Activated T-cell treated with anti-CD3 and anti-CD28 coated beads for 48 hours (primary cell): ENCODE measurements at regions not wholly inside any gene's neighbourhood (a gene's known extent, or its start where the extent isn't known, plus 50 kb on each side); places are given as distances from the start of the nearest gene placed in this dataset.
"Not testable (repeated sequence)": the region's sequence is repeated elsewhere in the genome, so short reads cannot be mapped to it uniquely, and the experiment has no call there.

Experiments used
- DNase-seq: peaks from one replicate; pipeline ENCODE4 v3.0.0-alpha.2; 2020; ENCODE audit warnings: low read depth

GRCh38 chr7:68243128-68243527 lies 1246.5 kb downstream of the TYW1 start:
- DNase-seq = no peak

GRCh38 chr7:68244389-68244788 lies 1247.8 kb downstream of the TYW1 start:
- no peak for DNase-seq

- no peak for DNase-seq
These were observed 1249.1 kb downstream of the TYW1 start for GRCh38 chr7:68245688-68246087.

- DNase-seq = no peak
These were observed 1249.6 kb downstream of the TYW1 start for GRCh38 chr7:68246189-68246633.

DNA sequence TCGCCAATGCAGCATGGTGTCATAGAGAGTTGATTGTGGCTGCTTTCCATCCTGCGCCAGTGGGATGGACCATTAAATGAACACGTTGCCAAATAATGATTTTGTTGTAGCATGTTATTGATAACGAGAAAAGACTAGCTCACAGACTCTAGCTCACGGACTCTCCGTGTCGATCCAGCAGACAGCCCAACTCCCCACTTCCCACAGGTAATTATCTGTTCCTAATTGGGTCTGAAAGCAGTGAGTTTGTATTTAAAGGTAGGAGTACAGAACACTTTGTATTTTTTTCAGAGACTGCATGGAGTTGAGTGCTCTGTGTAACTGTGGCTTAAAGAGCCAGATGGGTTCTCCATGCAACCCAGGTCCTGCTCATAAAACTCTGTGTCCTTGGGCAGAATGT lies 1250.5 kb downstream of the TYW1 start:
- DNase-seq = no peak

GRCh38 chr7:68247571-68247970 lies 1250.9 kb downstream of the TYW1 start:
- no peak for DNase-seq

DNA sequence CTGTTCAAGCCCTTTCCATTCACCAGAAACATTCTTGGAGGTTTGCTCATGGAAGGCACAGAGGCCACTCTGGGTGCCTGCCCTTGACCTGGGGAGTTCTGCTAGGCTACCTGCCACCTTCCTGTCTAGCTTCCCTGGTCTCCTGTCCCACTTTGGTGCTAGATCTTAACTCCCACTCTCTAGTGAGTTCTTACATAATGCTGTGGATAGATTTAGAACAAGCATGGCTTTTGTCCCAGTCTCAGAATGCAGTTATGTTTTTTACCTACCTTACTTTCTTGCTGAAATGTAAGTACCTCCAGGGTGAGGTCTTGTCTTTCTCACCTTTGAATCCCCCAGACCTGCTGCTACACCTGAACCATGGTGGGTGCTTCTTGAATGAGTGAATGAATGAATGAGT lies 1252.3 kb downstream of the TYW1 start:
- no peak for DNase-seq

- DNase-seq = no peak
These were observed 1253.0 kb downstream of the TYW1 start for GRCh38 chr7:68249611-68250010.

DNA sequence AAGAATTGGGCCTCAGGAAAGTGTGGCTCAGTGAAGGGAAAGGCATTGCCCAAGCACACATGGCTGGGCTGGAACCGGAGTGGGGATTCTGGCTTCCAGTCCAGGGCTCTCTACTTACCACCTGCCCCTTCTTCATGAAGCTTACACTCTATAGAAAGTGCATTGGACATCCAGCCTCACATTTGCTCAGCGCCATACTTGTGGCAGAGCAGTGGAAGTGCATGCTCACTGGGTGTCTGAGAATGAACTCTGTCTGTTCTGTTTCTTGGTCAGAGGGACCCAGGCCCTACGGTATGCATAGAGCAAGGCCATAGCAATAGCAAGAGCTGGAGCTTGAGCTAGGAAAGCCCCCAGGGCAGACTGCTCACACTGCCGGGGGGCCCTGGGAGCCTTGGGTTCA lies 1253.5 kb downstream of the TYW1 start:
- no peak for DNase-seq

GRCh38 chr7:68254815-68255214 lies 1258.2 kb downstream of the TYW1 start:
- DNase-seq = not testable (repeated sequence)

DNA sequence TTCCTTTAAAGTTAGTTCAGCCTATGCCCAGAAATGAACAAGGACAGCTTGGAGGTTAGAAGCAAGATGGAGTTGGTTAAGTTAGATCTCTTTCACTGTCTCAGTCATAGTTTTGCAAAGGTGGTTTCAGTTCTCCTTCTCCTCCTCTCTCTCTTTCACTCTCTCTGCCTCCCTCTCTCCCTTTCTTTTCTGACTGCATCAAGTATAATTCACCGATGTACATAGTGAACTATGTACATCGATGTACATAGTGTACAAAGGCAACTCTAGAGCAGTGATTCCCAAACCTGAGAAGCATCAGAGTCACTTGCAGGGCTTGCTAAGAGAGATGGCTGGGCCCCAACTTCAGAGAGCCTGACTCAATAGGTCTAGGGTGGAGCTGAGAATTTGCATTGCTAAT lies 1259.7 kb downstream of the TYW1 start:
- no peak for DNase-seq

GRCh38 chr7:68258609-68259008 lies 1262.0 kb downstream of the TYW1 start:
- DNase-seq = no peak

DNA sequence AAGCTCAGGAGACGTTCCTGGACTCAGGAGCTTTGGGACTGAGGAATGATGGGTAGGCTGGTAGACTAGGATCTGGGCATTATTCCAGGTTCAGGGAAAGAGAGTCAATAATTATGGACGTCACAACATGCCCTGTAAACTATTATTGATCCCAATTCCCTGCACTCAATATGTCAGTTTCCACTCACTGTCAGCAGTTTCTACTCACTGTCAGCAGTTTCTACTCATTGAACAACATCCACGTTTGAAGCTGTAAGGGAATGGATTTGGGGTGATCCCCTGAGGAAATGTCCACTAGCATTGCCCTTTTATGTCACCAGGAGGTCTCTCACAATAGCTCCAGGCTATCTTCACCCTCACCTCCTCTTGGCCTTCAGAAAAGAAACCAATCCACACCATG lies 1268.6 kb downstream of the TYW1 start:
- DNase-seq = no peak

DNA sequence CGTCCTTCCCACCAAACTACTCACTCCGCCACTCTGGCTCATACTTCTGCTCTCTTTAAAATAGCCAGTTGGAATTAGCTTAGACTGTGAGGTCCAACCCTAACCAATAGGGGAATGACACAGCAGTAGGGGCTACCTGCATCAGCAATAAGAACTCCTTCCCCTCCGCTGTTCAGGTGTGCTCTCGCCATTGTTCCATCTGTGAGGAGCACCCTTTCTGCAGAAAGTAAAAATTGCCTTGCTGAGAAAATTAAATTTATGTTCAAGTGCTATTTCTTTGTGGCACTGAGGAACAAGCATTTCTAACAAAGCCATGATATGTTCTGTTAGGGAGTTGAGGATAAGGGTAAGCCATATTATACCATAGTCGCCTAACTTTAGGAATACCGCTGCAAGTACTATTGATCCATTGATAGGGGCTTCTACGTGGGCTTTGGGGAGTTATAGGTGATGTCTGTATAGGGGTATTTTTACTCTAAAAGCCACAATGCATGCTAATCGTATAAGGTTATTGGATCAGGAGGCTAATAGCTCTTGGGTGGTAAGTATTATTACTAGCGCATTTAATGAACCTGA lies 1269.5 kb downstream of the TYW1 start:
- no peak for DNase-seq

- DNase-seq = no peak
These were observed 1270.9 kb downstream of the TYW1 start for GRCh38 chr7:68267486-68267885.

- no peak for DNase-seq
These were observed 1272.8 kb downstream of the TYW1 start for GRCh38 chr7:68269405-68269804.

- DNase-seq = no peak
These were observed 1275.9 kb downstream of the TYW1 start for GRCh38 chr7:68272507-68272906.

DNA sequence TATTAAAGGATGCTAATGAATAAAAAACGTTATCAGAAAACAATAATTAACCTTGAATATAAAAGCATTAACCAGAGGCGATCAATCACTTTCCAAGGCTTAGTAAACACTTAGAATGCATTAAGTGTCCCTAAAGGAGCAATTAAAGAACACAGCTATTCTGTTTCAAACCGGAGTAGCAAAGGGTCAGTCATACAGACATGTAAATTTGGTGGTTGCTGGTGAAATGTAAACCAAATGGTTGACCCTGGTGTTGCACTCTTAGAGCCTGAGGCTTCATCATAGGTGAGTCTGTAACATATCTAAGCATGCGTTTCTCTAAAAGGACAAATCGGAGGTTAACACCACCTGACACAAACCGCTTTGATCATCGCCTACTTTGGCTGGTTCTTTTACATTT lies 1280.1 kb downstream of the TYW1 start:
- DNase-seq = no peak

GRCh38 chr7:68279827-68280400 lies 1283.3 kb downstream of the TYW1 start:
- DNase-seq = no peak

- DNase-seq = no peak
These were observed 1284.3 kb downstream of the TYW1 start for GRCh38 chr7:68280931-68281330.

- DNase-seq = no peak
These were observed 1291.5 kb downstream of the TYW1 start for GRCh38 chr7:68288144-68288593.

GRCh38 chr7:68291710-68292109 lies 1295.1 kb downstream of the TYW1 start:
- DNase-seq = no peak

DNA sequence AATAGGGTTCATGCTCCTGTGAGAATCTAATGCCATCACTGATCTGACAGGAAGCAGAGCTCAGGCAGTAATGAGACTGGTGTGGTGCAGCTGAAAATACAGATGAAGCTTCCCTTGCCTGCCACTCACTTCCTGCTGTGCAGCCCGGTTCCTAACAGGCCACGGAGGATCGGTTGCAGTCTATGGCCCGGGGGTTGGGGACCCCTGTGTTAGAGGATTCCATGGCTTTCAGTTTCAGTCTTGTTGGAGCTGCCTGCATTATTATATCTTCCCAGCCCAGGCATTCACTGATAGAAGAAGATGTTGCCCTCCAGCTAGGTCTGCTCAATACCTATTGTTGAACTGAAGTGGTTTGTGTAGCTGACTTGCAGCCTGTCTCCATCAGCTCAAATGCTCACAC lies 1298.8 kb downstream of the TYW1 start:
- DNase-seq = no peak

DNA sequence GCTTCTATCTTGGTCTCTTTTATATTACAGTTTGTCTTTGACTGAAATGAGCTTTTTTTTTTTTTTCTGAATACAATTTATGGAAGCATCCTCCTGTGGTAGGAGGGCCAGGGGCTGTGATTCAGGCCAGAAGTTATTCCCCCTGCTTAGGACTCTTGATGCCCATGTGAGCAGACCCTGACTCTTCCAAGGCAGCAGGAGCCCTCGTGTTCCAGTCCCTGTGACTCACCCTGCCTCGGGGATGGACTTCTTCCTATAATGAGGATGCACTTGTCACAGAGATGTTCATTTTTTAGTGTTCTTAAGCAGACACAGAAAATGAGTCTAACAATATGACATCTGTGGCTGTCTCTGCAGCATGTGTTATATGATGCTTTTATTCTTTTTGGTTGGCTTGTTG lies 1293.7 kb upstream of the AUTS2 start:
- DNase-seq = no peak
